ENCODE measurements at regions not wholly inside any gene's neighbourhood (a gene's known extent, or its start where the extent isn't known, plus 50 kb on each side); places are given as distances from the start of the nearest gene placed in this dataset.
"Not testable (repeated sequence)": the region's sequence is repeated elsewhere in the genome, so short reads cannot be mapped to it uniquely, and the experiment has no call there.

DNA sequence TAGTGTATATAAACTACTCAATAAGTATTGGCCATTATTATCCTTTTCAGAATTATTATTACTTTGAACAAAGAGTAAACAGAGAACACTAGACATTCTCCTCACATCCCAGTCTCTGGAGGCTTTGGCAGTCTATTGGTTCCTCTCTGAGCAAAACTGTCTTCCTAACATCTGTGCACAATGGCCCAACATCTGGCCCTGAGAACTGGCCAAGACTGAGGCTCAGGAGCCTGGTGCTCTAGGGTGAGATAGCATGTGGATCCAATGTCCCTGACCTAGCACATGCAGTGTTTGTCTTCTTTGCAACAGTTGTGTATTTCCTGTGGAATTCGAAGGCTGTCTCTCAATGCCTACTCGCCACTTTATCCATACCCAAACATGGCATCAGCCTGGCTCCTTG, 313.2 kb upstream of the KAZN start:
- TF ChIP-seq REST (IDR thresholded peaks at IDR 0.05; ENCODE audit: insufficient replicate concordance, low read depth) (no peak), GABPA (IDR thresholded peaks at IDR 0.05; ENCODE audit: low read depth) (no peak), CTCF (IDR thresholded peaks at IDR 0.05; ENCODE audit: insufficient read depth, low read length) (no peak)
- Histone ChIP-seq H3K27ac (replicated peaks) (no peak overlapping the region), H3K27me3 (ENCODE audit: insufficient read depth, poor library complexity, severe bottlenecking) (no peaks in the 10 kb centered on the region), H3K4me3 (replicated peaks; ENCODE audit: insufficient read depth, low read length) (no peak overlapping the region)
- no peak for DNase-seq (ENCODE audit: low read depth in 1 of 2, low spot score in 1 of 2)

DNA sequence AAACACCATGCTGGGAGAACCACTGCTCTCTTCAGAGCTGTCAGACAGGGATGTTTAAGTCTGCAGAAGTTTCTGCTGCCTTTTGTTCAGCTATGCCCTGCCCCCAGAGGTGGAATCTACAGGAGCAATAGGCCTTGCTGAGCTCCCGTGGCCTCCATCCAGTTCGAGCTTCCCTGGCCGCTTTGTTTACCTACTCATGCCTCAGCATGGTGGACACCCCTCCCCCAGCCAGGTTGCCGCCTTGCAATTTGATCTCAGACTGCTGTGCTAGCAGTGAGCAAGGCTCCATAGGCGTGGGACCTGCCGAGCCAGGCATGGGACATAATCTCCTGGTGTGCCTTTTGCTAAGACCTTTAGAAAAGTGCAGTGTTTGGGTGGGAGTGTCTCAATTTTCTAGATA, 307.3 kb upstream of the KAZN start:
- H3K4me3 ChIP-seq (replicated peaks; ENCODE audit: insufficient read depth, low read length); H3K27ac ChIP-seq (replicated peaks); H3K27me3 ChIP-seq (ENCODE audit: insufficient read depth, poor library complexity, severe bottlenecking); DNase-seq (ENCODE audit: low read depth in 1 of 2, low spot score in 1 of 2): not testable (repeated sequence)

GRCh38 chr1:14292520-14292919, 306.0 kb upstream of the KAZN start:
- Histone ChIP-seq H3K27ac (replicated peaks) (no peak overlapping the region), H3K4me3 (replicated peaks; ENCODE audit: insufficient read depth, low read length) (no peak overlapping the region), H3K27me3 (ENCODE audit: insufficient read depth, poor library complexity, severe bottlenecking) (no peaks in the 10 kb centered on the region)
- DNase-seq (ENCODE audit: low read depth in 1 of 2, low spot score in 1 of 2): no peak
- TF ChIP-seq CTCF (IDR thresholded peaks at IDR 0.05; ENCODE audit: insufficient read depth, low read length) (no peak), SPI1 (IDR thresholded peaks at IDR 0.05; ENCODE audit: borderline replicate concordance, low read depth) (no peak), REST (IDR thresholded peaks at IDR 0.05; ENCODE audit: insufficient replicate concordance, low read depth) (no peak), GABPA (IDR thresholded peaks at IDR 0.05; ENCODE audit: low read depth) (no peak), POLR2AphosphoS5 (IDR thresholded peaks at IDR 0.05; ENCODE audit: low read depth) (no peak)

- no peaks in the 10 kb centered on the region for H3K27me3 ChIP-seq (ENCODE audit: insufficient read depth, poor library complexity, severe bottlenecking)
- TF ChIP-seq POLR2AphosphoS5 (IDR thresholded peaks at IDR 0.05; ENCODE audit: low read depth): no peak
- TF ChIP-seq CTCF (IDR thresholded peaks at IDR 0.05; ENCODE audit: insufficient read depth, low read length): no peak
- no peak for TF ChIP-seq SPI1 (IDR thresholded peaks at IDR 0.05; ENCODE audit: borderline replicate concordance, low read depth)
- no peak for TF ChIP-seq GABPA (IDR thresholded peaks at IDR 0.05; ENCODE audit: low read depth)
- TF ChIP-seq REST (IDR thresholded peaks at IDR 0.05; ENCODE audit: insufficient replicate concordance, low read depth): no peak
- H3K4me3 ChIP-seq (replicated peaks; ENCODE audit: insufficient read depth, low read length): no peak overlapping the region
- no peak overlapping the region for H3K27ac ChIP-seq (replicated peaks)
- no peak for DNase-seq (ENCODE audit: low read depth in 1 of 2, low spot score in 1 of 2)
Measured at GRCh38 chr1:14294006-14294405, 304.5 kb upstream of the KAZN start.
